PFSK-1 (cell line): ENCODE measurements at regions not wholly inside any gene's neighbourhood (a gene's known extent, or its start where the extent isn't known, plus 50 kb on each side); places are given as distances from the start of the nearest gene placed in this dataset.

Experiments
- FOXP2 ChIP-seq: optimal IDR thresholded peaks from 2 replicates; pipeline ENCODE3; 2011; ENCODE audit warnings: borderline replicate concordance, control low read depth, inconsistent platforms; ENCODE audit not compliant: insufficient read depth; ENCODE audit errors: extremely low read length, extremely low read depth
- POLR2AphosphoS5 ChIP-seq: IDR thresholded peaks from 2 replicates; pipeline ENCODE4 v1.6.1; 2012; ENCODE audit warnings: low read depth, mild to moderate bottlenecking, control low read depth, low read length, moderate library complexity
- REST ChIP-seq, 2 experiments: IDR thresholded peaks; 2 replicates each; pipeline versions ENCODE4 v1.6.1 to v1.8.0; 2011 to 2012; ENCODE audit warnings: low read depth in 2 of 2, low read length in 2 of 2, control low read depth in 1 of 2, inconsistent platforms in 1 of 2, mild to moderate bottlenecking in 1 of 2, moderate library complexity in 1 of 2; ENCODE audit not compliant: insufficient read depth in 1 of 2
- SIN3A ChIP-seq: IDR thresholded peaks from 2 replicates; pipeline ENCODE4 v1.6.1; 2012; ENCODE audit warnings: mild to moderate bottlenecking, low read length, moderate library complexity, borderline replicate concordance; ENCODE audit not compliant: insufficient read depth
- TAF1 ChIP-seq: IDR thresholded peaks from 2 replicates; pipeline ENCODE4 v1.6.1; 2012; ENCODE audit warnings: low read length, control low read depth, borderline replicate concordance; ENCODE audit not compliant: insufficient read depth

DNA sequence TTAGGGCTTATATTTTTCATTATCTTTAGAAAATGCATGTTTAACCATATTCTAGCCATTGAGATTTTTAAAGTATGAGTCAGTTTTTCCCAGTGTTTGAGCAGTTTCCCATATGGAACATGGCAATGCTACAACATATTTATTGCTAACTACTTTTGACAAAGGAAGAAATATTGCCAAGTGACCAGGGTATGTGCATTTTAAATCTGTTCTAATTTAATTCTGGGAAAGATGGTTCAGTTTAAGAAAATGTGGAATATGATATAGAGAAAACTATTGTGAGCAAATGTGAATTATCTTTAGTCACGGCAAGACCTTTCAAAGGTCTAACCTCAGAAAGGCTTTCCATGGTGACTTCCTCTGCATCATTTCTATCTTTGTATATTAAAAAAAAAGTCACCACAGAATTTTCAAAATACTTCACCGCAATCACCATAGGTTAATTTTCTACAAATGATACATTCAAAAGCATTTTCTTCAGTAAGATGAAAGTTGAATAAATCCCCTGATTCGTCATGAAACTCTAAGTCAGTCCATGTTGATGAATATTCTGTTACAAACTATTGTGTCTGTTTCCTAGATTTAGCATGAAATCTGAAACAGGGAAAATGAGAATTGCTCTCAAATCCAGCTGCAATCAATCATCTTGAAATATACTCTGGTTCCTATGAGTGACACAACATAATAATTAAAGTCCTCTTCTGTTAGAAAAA is 2349.0 kb upstream of the TENM3 start:
- no peak for TF ChIP-seq TAF1

DNA sequence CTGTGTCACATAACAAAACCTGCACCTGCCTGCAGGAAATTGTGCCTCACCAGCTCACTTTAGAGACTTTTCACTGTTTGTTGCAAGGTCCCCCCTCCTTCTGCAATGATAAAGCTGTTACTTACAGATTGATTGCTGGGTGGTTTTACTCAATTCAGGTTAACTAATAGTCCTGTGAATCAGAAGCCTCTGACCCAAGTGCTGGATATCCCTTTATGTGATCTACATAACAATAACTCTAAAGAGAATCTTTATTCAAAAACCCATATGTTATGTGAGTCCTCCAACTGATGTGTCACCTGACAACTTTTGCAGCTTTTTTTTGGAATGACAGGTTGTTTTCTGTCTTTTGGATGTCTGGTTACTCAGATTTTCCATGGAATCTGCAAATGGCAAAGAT is 2323.6 kb upstream of the TENM3 start:
- TF ChIP-seq REST (IDR thresholded peaks at IDR 0.05; ENCODE audit: insufficient read depth in 1 of 2, low read depth in 2 of 2, low read length in 2 of 2) = no peak
- TF ChIP-seq TAF1 = no peak
- TF ChIP-seq POLR2AphosphoS5 = no peak
- no peak for TF ChIP-seq SIN3A
- no peak for TF ChIP-seq FOXP2

GRCh38 chr4:179927473-179927872 is 2315.7 kb upstream of the TENM3 start:
- TF ChIP-seq POLR2AphosphoS5 = no peak

DNA sequence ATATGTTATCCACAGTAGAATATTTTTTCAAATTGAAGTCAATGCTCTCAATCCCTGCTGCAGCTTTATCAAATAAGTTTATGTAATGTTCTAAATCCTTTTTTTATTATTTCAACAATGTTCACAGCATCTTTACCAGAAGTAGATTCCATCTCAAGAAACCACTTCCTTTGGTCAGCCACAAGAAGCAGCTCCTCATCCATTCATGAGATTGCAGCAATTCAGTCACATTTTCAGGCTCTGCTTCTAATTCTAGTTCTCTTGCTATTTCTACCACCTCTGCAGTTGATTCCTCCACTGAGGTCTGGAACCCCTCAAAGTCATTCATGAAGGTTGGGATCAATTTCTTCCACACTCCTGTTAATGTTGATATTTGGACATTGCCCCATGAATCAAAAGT is 2301.3 kb upstream of the TENM3 start:
- TF ChIP-seq TAF1 (no peak), FOXP2 (no peak), POLR2AphosphoS5 (no peak), SIN3A (no peak), REST (IDR thresholded peaks at IDR 0.05; ENCODE audit: insufficient read depth in 1 of 2, low read depth in 2 of 2, low read length in 2 of 2) (no peak)

GRCh38 chr4:179976777-179977176 is 2266.4 kb upstream of the TENM3 start:
- TF ChIP-seq REST (IDR thresholded peaks at IDR 0.05; ENCODE audit: insufficient read depth in 1 of 2, low read depth in 2 of 2, low read length in 2 of 2) (no peak), FOXP2 (no peak), TAF1 (no peak), SIN3A (no peak), POLR2AphosphoS5 (no peak)

GRCh38 chr4:179977378-179977777 is 2265.8 kb upstream of the TENM3 start:
- no peak for TF ChIP-seq FOXP2
- no peak for TF ChIP-seq SIN3A
- TF ChIP-seq REST (IDR thresholded peaks at IDR 0.05; ENCODE audit: insufficient read depth in 1 of 2, low read depth in 2 of 2, low read length in 2 of 2) = no peak
- TF ChIP-seq POLR2AphosphoS5 = no peak
- no peak for TF ChIP-seq TAF1
